GM12878 (cell line): ENCODE measurements at regions not wholly inside any gene's neighbourhood (a gene's known extent, or its start where the extent isn't known, plus 50 kb on each side); places are given as distances from the start of the nearest gene placed in this dataset.

Experiments
- ATAC-seq: fragments of 200-7000 bp; cut with Tn5 transposase; 3 replicates; pipeline ENCODE4 v1.9.1; 2020; ENCODE audit warnings: mild to moderate bottlenecking, moderate library complexity
- BruUV-seq: library from RNA; stranded (reverse); fragments of 400-500 nt; replicated peaks from 2 replicates; lab custom pipeline; 2021; lab: Mats Ljungman, UMichigan
- CTCF ChIA-PET: fragments of 300-600 bp; sonication (Branson Sonifier 250); formaldehyde crosslinking; extraction: SDS; loops from one replicate; lab custom pipeline; 2021; ENCODE audit warnings: inconsistent platforms; lab: Yijun Ruan, JAX
- POLR2A ChIA-PET: fragments of 350-600 bp; formaldehyde crosslinking; extraction: SDS; loops from one replicate; lab custom pipeline; 2021; ENCODE audit warnings: inconsistent platforms; lab: Charles Lee
- RAD21 ChIA-PET: fragments of 300-600 bp; sonication (Branson Sonifier 250); formaldehyde crosslinking; loops from one replicate; lab custom pipeline; 2023; ENCODE audit warnings: antibody characterized with exemption; ENCODE audit not compliant: unreplicated experiment; lab: Charles Lee
- SMC1A ChIA-PET: fragments of 300-600 bp; sonication (Branson Sonifier 250); formaldehyde crosslinking; loops from one replicate; lab custom pipeline; 2023; ENCODE audit not compliant: unreplicated experiment, uncharacterized antibody; lab: Charles Lee
- DNase-seq: peaks from one replicate; pipeline ENCODE4 v3.0.0-alpha.2; 2011; ENCODE audit warnings: low read depth, low spot score
- FAIRE-seq: peaks from 3 replicates; lab custom pipeline; 2011; peaks lifted over from hg19 to GRCh38; lab: Jason Lieb, UNC
- H2AFZ ChIP-seq: 2 replicates; pipeline ENCODE4 v1.6.0; 2011; ENCODE audit warnings: low read depth, low read length, control low read depth; ENCODE audit not compliant: control insufficient read depth
- H3K27ac ChIP-seq: 2 replicates; pipeline ENCODE4 v1.5.1; 2011; ENCODE audit warnings: control low read depth; ENCODE audit not compliant: control insufficient read depth, insufficient read depth
- H3K27me3 ChIP-seq, 2 experiments: replicated peaks in 1 of 2; 2 replicates each; pipeline versions ENCODE4 v1.6.0 to v1.6.1; 2011; ENCODE audit warnings: low read length in 1 of 2; ENCODE audit not compliant: control insufficient read depth in 2 of 2, insufficient read depth in 2 of 2
- H3K36me3 ChIP-seq, 2 experiments: 2 replicates each; pipeline ENCODE4 v1.5.1; 2011; ENCODE audit warnings: low read length in 1 of 2; ENCODE audit not compliant: control insufficient read depth in 2 of 2, insufficient read depth in 2 of 2
- H3K4me1 ChIP-seq: 2 replicates; pipeline ENCODE4 v1.6.1; 2011; ENCODE audit warnings: mild to moderate bottlenecking, low read length, moderate library complexity, mixed read lengths; ENCODE audit not compliant: control insufficient read depth, insufficient read depth
- H3K4me2 ChIP-seq: 2 replicates; pipeline ENCODE4 v1.6.0; 2011; ENCODE audit warnings: control low read depth; ENCODE audit not compliant: control insufficient read depth, insufficient read depth
- H3K4me3 ChIP-seq: fragments of 200-600 bp; sonication (generic); 2 replicates; pipeline ENCODE4 v1.5.1; 2016
- H3K79me2 ChIP-seq: 2 replicates; pipeline ENCODE4 v1.6.0; 2011; ENCODE audit warnings: low read length; ENCODE audit not compliant: control insufficient read depth, insufficient read depth
- H3K9ac ChIP-seq: 2 replicates; pipeline ENCODE4 v1.8.0; 2011; ENCODE audit warnings: low read length, control low read depth, mixed read lengths; ENCODE audit not compliant: control insufficient read depth, insufficient read depth
- H3K9me3 ChIP-seq: replicated peaks from 3 replicates; pipeline ENCODE4 v1.5.1; 2011; ENCODE audit warnings: mild to moderate bottlenecking, low read length; ENCODE audit not compliant: control insufficient read depth, insufficient read depth
- H4K20me1 ChIP-seq: 2 replicates; pipeline ENCODE4 v1.6.0; 2011; ENCODE audit not compliant: control insufficient read depth, insufficient read depth
- CBFB ChIP-seq: IDR thresholded peaks from 2 replicates; pipeline ENCODE4 v1.6.1; 2016; ENCODE audit warnings: antibody characterized with exemption, low read depth
- SP1 ChIP-seq: IDR thresholded peaks from one replicate; pipeline ENCODE4 v1.6.1; 2011; ENCODE audit warnings: low read depth, low read length
- STAT3 ChIP-seq: IDR thresholded peaks from 2 replicates; pipeline ENCODE4 v1.6.1; 2011; ENCODE audit warnings: low read depth, low read length, improper control_type of control experiment
- ZNF24 ChIP-seq: fragments of 450-650 bp; IDR thresholded peaks from 2 replicates; pipeline ENCODE4 v1.6.1; 2017; ENCODE audit warnings: antibody characterized with exemption, mild to moderate bottlenecking
- WGBS: methylation state at CpG from one replicate; pipeline ENCODE4 v1.1.6; 2016; ENCODE audit warnings: low lambda C conversion rate; ENCODE audit not compliant: insufficient replicate concordance, insufficient coverage; ENCODE audit errors: missing lambda C conversion rate; 5-methylcytosine and 5-hydroxymethylcytosine counted together
- in situ Hi-C: fragments of 300-500 bp; cut with MboI; formaldehyde crosslinking; loops from 9 replicates; pipeline ENCODE4 v1.14.3; 2018; ENCODE audit warnings: mixed read lengths
- intact Hi-C: fragments of 100-400 bp; cut with micrococcal nuclease; formaldehyde crosslinking; loops from one replicate; pipeline ENCODE4 v1.14.2; 2022; ENCODE audit not compliant: unreplicated experiment

DNA sequence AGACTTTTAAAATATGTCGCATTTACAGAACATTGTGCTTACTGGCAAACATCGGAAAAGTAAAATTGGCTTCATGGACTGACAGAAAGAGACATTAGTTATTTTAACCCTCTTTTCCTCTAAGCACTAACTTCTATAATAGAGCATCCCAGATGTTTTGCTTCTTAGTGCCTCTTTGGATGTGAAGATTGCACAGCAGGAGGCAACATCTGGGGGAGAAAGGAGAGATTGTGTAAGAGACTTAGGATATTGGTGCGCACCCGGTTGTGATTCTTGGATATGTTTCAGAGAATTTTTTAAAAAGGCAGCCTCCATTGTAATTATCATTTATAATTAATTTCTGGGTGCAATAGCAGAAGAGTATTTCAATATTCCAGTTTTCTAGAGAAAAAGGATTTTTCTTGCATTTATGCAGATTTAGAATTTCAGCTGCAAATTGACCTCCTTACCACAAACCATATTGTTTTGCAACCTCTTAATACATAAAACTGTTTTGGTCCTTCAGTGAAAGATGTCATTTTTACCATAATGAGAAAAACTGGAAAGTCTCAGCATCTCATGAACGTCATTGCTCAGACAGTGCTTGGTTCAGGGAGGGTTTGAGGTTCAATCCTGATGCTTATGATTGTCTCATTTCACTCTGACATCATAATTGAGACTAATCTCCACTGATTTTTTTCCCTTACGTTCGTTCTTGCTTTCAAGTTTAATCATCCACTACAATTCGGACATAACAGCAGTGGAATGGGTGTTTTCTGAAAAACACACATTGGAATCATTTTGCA lies 404.3 kb downstream of the ZNF521 start:
- RAD21 ChIA-PET = no interaction called here
- no peak for TF ChIP-seq ZNF24
- TF ChIP-seq CBFB = no peak
- no peak for TF ChIP-seq SP1
- Histone ChIP-seq H3K36me3 (no peaks in the 10 kb centered on the region), H3K27ac (no peak overlapping the region), H3K27me3 (no peaks in the 10 kb centered on the region; a peak in 1 of 4 replicates), H2AFZ (no peak overlapping the region), H4K20me1 (no peaks in the 10 kb centered on the region), H3K79me2 (no peaks in the 10 kb centered on the region), H3K4me1 (no peaks in the 10 kb centered on the region), H3K4me3 (no peak overlapping the region), H3K9ac (no peak overlapping the region), H3K9me3 (no peaks in the 10 kb centered on the region), H3K4me2 (no peak overlapping the region)
- WGBS = 33% methylated on average over 8 of the region's 8 CpGs
- FAIRE-seq (no peak), DNase-seq (no peak), ATAC-seq (no peak)
- CTCF ChIA-PET = no interaction called here
- in situ Hi-C loops = no loop called here
- intact Hi-C loops = no loop called here
- POLR2A ChIA-PET = no interaction called here
- BruUV-seq = no TSS peak
- SMC1A ChIA-PET = interaction anchor here (0.6 kb wide), 1 partner anchor 15 kb away, joined by 3 read pairs; no protein-coding TSS in a partner anchor

DNA sequence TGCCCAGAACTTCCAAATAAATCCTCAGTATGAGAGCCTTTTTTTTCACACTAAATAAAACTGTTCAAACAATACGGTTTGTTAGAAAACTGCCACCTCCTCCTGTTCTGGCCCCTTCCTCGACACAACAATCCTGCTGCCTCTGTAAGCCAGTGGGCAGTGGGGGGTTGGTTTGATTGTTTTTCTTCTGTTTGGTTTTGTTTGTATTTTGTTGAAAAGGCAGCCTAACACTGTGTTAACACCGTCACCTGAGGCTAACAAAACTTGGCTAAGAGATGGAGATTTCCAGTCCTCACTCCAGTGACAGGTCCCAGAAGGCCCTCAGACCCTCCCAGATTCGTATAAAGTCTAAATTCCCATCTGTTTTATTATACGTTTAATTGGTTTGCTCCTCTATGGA lies 402.1 kb downstream of the ZNF521 start:
- ChIA-PET POLR2A (no interaction called here), SMC1A (interaction anchor here (0.8 kb wide), 1 partner anchor 9 kb away, joined by 3 read pairs; no protein-coding TSS in a partner anchor), RAD21 (no interaction called here), CTCF (interaction anchor here (0.7 kb wide), 1 partner anchor 808 kb away, joined by 3 read pairs; no protein-coding TSS in a partner anchor)
- no peak for TF ChIP-seq STAT3
- DNase-seq = no peak
- H3K79me2 ChIP-seq = no peaks in the 10 kb centered on the region
- H3K9me3 ChIP-seq = no peaks in the 10 kb centered on the region
- H4K20me1 ChIP-seq = no peaks in the 10 kb centered on the region
- H3K4me1 ChIP-seq = no peaks in the 10 kb centered on the region
- no peak overlapping the region for H2AFZ ChIP-seq
- no peak for ATAC-seq
- H3K27ac ChIP-seq = no peak overlapping the region
- BruUV-seq = no TSS peak
- no peaks in the 10 kb centered on the region for H3K36me3 ChIP-seq
- intact Hi-C loops = no loop called here
- H3K9ac ChIP-seq = no peak overlapping the region
- no peak overlapping the region for H3K4me3 ChIP-seq
- no peak overlapping the region for H3K4me2 ChIP-seq
- WGBS = 13% methylated on average over 5 of the region's 5 CpGs
- FAIRE-seq = no peak
- H3K27me3 ChIP-seq = no peaks in the 10 kb centered on the region; a peak in 1 of 4 replicates
- in situ Hi-C loops = no loop called here
